SJCRH30 (cell line): ENCODE measurements at regions not wholly inside any gene's neighbourhood (a gene's known extent, or its start where the extent isn't known, plus 50 kb on each side); places are given as distances from the start of the nearest gene placed in this dataset.

Source experiments
- DNase-seq, 2 experiments: peaks; one replicate each; pipeline ENCODE4 v3.0.0-alpha.2; 2015 to 2020
- H3K27ac ChIP-seq: fragments of 250-450 bp; sonication (Bioruptor Pico); 2 replicates; pipeline ENCODE4 v1.5.1; 2020; ENCODE audit warnings: mild to moderate bottlenecking, moderate library complexity
- H3K27me3 ChIP-seq: fragments of 250-450 bp; sonication (Bioruptor Pico); 2 replicates; pipeline ENCODE4 v1.5.1; 2020; ENCODE audit warnings: mild to moderate bottlenecking, moderate library complexity
- H3K36me3 ChIP-seq: fragments of 250-450 bp; sonication (Bioruptor Pico); 2 replicates; pipeline ENCODE4 v1.5.1; 2020; ENCODE audit warnings: mild to moderate bottlenecking, moderate library complexity
- H3K4me1 ChIP-seq: fragments of 250-450 bp; sonication (Bioruptor Pico); 2 replicates; pipeline ENCODE4 v1.5.1; 2020; ENCODE audit warnings: mild to moderate bottlenecking, moderate library complexity
- H3K4me3 ChIP-seq: fragments of 250-450 bp; sonication (Bioruptor Pico); 2 replicates; pipeline ENCODE4 v1.5.1; 2020; ENCODE audit warnings: mild to moderate bottlenecking, moderate library complexity
- H3K9me3 ChIP-seq: fragments of 250-450 bp; sonication (Bioruptor Pico); replicated peaks from 2 replicates; pipeline ENCODE4 v1.5.1; 2020; ENCODE audit warnings: mild to moderate bottlenecking, moderate library complexity

- no peak for DNase-seq
- Histone ChIP-seq H3K36me3 (no peaks in the 10 kb centered on the region), H3K27ac (no peak overlapping the region), H3K9me3 (no peaks in the 10 kb centered on the region), H3K4me3 (no peak overlapping the region), H3K27me3 (no peaks in the 10 kb centered on the region), H3K4me1 (no peaks in the 10 kb centered on the region)
Observed at GRCh38 chr1:14437417-14437918, 161.0 kb upstream of the KAZN start.

GRCh38 chr1:14438127-14438769 is 160.2 kb upstream of the KAZN start:
- no peaks in the 10 kb centered on the region for H3K36me3 ChIP-seq
- no peak overlapping the region for H3K4me3 ChIP-seq
- H3K9me3 ChIP-seq = no peaks in the 10 kb centered on the region
- no peaks in the 10 kb centered on the region for H3K4me1 ChIP-seq
- H3K27ac ChIP-seq = no peak overlapping the region
- no peak for DNase-seq
- no peaks in the 10 kb centered on the region for H3K27me3 ChIP-seq

GRCh38 chr1:14439015-14439414 is 159.5 kb upstream of the KAZN start:
- Histone ChIP-seq H3K36me3 (no peaks in the 10 kb centered on the region), H3K4me1 (no peaks in the 10 kb centered on the region)
- no peak for DNase-seq

GRCh38 chr1:14440166-14440565 is 158.3 kb upstream of the KAZN start:
- Histone ChIP-seq H3K36me3 (no peaks in the 10 kb centered on the region), H3K4me1 (no peaks in the 10 kb centered on the region), H3K27me3 (no peaks in the 10 kb centered on the region), H3K27ac (no peak overlapping the region), H3K4me3 (no peak overlapping the region), H3K9me3 (no peaks in the 10 kb centered on the region)
- no peak for DNase-seq

More at GRCh38 chr1:14439015-14439414, 159.5 kb upstream of the KAZN start:
- Histone ChIP-seq H3K4me3 (no peak overlapping the region), H3K27me3 (no peaks in the 10 kb centered on the region), H3K27ac (no peak overlapping the region), H3K9me3 (no peaks in the 10 kb centered on the region)

- Histone ChIP-seq H3K27me3 (no peaks in the 10 kb centered on the region), H3K4me3 (no peak overlapping the region), H3K9me3 (no peaks in the 10 kb centered on the region), H3K27ac (no peak overlapping the region), H3K4me1 (no peaks in the 10 kb centered on the region), H3K36me3 (no peaks in the 10 kb centered on the region)
- DNase-seq = no peak
Observed at GRCh38 chr1:14440731-14441130, 157.8 kb upstream of the KAZN start.

GRCh38 chr1:14441302-14441741 is 157.2 kb upstream of the KAZN start:
- Histone ChIP-seq H3K4me1 (no peaks in the 10 kb centered on the region), H3K4me3 (no peak overlapping the region), H3K36me3 (no peaks in the 10 kb centered on the region), H3K27me3 (no peaks in the 10 kb centered on the region), H3K9me3 (no peaks in the 10 kb centered on the region), H3K27ac (no peak overlapping the region)
- DNase-seq = no peak

- DNase-seq = no peak
- no peak overlapping the region for H3K4me3 ChIP-seq
- H3K27ac ChIP-seq = no peak overlapping the region
- H3K36me3 ChIP-seq = no peaks in the 10 kb centered on the region
- no peaks in the 10 kb centered on the region for H3K9me3 ChIP-seq
- no peaks in the 10 kb centered on the region for H3K27me3 ChIP-seq
- no peaks in the 10 kb centered on the region for H3K4me1 ChIP-seq
Observed at GRCh38 chr1:14442669-14443068, 155.8 kb upstream of the KAZN start.

- Histone ChIP-seq H3K36me3 (no peaks in the 10 kb centered on the region), H3K27me3 (no peaks in the 10 kb centered on the region), H3K27ac (no peak overlapping the region), H3K4me1 (no peaks in the 10 kb centered on the region), H3K9me3 (no peaks in the 10 kb centered on the region), H3K4me3 (no peak overlapping the region)
- no peak for DNase-seq
Observed at GRCh38 chr1:14443164-14443787, 155.2 kb upstream of the KAZN start.

- no peak for DNase-seq
- Histone ChIP-seq H3K4me1 (no peaks in the 10 kb centered on the region), H3K36me3 (no peaks in the 10 kb centered on the region), H3K9me3 (no peaks in the 10 kb centered on the region), H3K27me3 (0 out of 2 replicates have a peak, but pooled peaks cover 4% of the 10 kb centered on the region), H3K4me3 (no peak overlapping the region), H3K27ac (no peak overlapping the region)
Observed at GRCh38 chr1:14451217-14451616, 147.3 kb upstream of the KAZN start.

- no peaks in the 10 kb centered on the region for H3K36me3 ChIP-seq
- 0 out of 2 replicates have a peak, but pooled peaks cover 4% of the 10 kb centered on the region for H3K27me3 ChIP-seq
- H3K9me3 ChIP-seq = no peaks in the 10 kb centered on the region
- no peak for DNase-seq
- no peaks in the 10 kb centered on the region for H3K4me1 ChIP-seq
- H3K4me3 ChIP-seq = no peak overlapping the region
- H3K27ac ChIP-seq = no peak overlapping the region
Observed at GRCh38 chr1:14452551-14452950, 145.9 kb upstream of the KAZN start.

GRCh38 chr1:14460173-14460572 is 138.3 kb upstream of the KAZN start:
- H3K4me1 ChIP-seq = no peaks in the 10 kb centered on the region
- no peaks in the 10 kb centered on the region for H3K9me3 ChIP-seq
- no peak for DNase-seq
- no peak overlapping the region for H3K4me3 ChIP-seq
- H3K27me3 ChIP-seq = no peaks in the 10 kb centered on the region; the same call in 1 of the 2 replicates
- no peaks in the 10 kb centered on the region for H3K36me3 ChIP-seq
- no peak overlapping the region for H3K27ac ChIP-seq

- no peak overlapping the region for H3K27ac ChIP-seq
- no peaks in the 10 kb centered on the region for H3K4me1 ChIP-seq
- no peak for DNase-seq
- H3K27me3 ChIP-seq = no peaks in the 10 kb centered on the region; the same call in 1 of the 2 replicates
- no peaks in the 10 kb centered on the region for H3K36me3 ChIP-seq
- no peak overlapping the region for H3K4me3 ChIP-seq
- H3K9me3 ChIP-seq = no peaks in the 10 kb centered on the region
Observed at GRCh38 chr1:14462851-14463250, 135.6 kb upstream of the KAZN start.

GRCh38 chr1:14466006-14466405 is 132.5 kb upstream of the KAZN start:
- H3K27me3 ChIP-seq = no peaks in the 10 kb centered on the region
- no peak overlapping the region for H3K27ac ChIP-seq
- no peak overlapping the region for H3K4me3 ChIP-seq
- H3K4me1 ChIP-seq = no peaks in the 10 kb centered on the region
- no peaks in the 10 kb centered on the region for H3K9me3 ChIP-seq
- no peak for DNase-seq
- H3K36me3 ChIP-seq = no peaks in the 10 kb centered on the region

GRCh38 chr1:14467112-14467511 is 131.4 kb upstream of the KAZN start:
- Histone ChIP-seq H3K27ac (no peak overlapping the region), H3K36me3 (no peaks in the 10 kb centered on the region), H3K4me3 (no peak overlapping the region), H3K4me1 (no peaks in the 10 kb centered on the region), H3K27me3 (no peaks in the 10 kb centered on the region), H3K9me3 (no peaks in the 10 kb centered on the region)
- no peak for DNase-seq

GRCh38 chr1:14468751-14469150 is 129.7 kb upstream of the KAZN start:
- Histone ChIP-seq H3K27ac (no peak overlapping the region), H3K4me3 (no peak overlapping the region), H3K9me3 (no peaks in the 10 kb centered on the region), H3K4me1 (no peaks in the 10 kb centered on the region), H3K36me3 (no peaks in the 10 kb centered on the region), H3K27me3 (no peaks in the 10 kb centered on the region)
- no peak for DNase-seq

- Histone ChIP-seq H3K4me3 (no peak overlapping the region), H3K36me3 (no peaks in the 10 kb centered on the region), H3K4me1 (no peaks in the 10 kb centered on the region), H3K9me3 (no peaks in the 10 kb centered on the region), H3K27me3 (no peaks in the 10 kb centered on the region), H3K27ac (no peak overlapping the region)
- no peak for DNase-seq
Observed at GRCh38 chr1:14470802-14471201, 127.7 kb upstream of the KAZN start.
